GM19395 (cell line): ENCODE measurements at regions not wholly inside any gene's neighbourhood (a gene's known extent, or its start where the extent isn't known, plus 50 kb on each side); places are given as distances from the start of the nearest gene placed in this dataset.

Experiments
- ATAC-seq: cut with Tn5 transposase; IDR thresholded peaks from one replicate; pipeline ENCODE4 v1.9.1; 2021; ENCODE audit warnings: mild to moderate bottlenecking, moderate library complexity; ENCODE audit not compliant: unreplicated experiment

DNA sequence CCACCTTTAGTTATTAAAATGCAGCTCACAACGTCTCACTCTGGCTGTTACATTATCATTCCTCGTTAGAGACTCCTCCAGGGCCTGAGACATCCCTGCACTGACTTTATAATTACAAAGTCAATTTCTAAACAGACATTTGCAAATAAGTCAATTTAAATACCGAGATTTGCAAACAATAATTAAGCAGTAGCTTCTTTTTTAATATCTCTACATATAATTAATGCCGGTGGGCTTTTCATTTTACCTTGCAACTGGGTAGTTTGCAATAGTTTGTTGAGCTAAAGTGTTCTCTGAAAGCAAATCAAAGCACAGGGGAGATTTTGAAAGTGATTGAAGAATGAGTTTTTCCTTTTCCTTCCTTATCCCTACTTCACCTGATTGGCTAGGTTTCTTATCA is 154.4 kb downstream of the TLR4 start:
- no peak for ATAC-seq

DNA sequence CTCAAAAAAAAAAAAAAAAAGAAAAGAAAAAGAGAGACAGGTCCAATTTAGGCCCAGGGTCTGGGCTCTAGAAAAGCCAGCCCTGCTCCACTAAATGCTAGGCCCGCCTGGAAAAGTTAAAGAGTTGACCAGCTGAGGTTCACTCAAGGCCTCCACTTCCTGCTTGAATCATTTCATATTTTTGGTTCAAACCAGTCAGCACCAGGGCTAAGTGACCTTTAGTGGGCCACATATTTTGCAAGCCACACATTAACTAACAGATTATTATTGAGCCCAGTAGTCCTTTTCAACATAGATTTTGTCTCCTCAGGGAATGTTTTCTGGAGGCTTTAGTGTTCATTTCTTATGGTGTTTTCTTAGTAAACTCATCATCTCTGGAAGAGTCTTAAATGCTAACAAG is 156.6 kb downstream of the TLR4 start:
- ATAC-seq = no peak

DNA sequence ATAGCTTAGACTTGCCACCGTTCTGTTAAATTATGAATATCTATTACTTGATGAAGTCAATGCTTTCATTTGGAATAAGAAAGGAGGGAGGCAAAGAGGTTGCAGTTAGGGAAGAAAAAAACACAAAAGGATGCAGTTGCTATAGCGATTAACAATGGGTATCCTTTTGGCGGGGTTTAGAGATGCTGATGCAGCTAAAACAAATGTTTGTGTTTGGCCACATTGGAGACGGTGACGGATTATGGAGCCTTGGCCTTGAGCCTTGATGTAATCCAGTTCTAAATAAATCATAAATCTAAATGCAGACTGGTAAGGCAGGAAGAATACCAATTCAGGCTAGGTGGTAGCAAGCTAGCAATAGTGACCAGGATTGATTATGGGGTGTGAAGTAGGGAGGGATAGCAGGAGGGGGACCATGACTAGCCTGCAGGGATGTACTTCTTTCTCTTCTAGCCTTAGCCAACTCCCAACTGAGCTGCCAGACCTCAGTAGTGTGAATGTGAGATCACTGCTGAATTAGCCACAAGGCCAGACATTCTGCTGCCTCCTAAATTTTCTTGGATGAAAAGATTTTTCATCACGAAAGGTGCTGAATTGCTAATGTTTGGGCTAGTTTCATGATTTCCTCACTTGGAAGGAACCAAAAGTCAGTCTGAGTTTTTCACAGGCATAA is 160.3 kb downstream of the TLR4 start:
- ATAC-seq = no peak

DNA sequence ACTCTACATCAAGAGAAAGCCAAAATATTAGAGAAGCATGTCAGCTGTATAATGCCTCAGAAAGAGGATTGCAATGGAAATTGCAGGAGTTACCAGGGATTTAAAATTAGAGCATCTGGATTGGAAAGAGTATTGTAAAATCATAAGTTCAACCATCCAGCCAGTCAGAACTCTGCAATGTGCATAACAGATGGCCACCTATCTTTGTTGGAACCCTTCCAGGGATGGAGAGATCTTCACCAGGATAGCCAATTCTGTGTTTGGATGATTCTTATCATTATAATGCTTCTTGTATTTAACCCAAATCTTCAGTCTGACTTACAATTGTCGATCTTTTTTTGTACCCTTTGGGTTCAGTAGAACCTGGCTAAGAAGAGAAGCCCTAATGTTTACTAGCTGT is 164.4 kb downstream of the TLR4 start:
- no peak for ATAC-seq

DNA sequence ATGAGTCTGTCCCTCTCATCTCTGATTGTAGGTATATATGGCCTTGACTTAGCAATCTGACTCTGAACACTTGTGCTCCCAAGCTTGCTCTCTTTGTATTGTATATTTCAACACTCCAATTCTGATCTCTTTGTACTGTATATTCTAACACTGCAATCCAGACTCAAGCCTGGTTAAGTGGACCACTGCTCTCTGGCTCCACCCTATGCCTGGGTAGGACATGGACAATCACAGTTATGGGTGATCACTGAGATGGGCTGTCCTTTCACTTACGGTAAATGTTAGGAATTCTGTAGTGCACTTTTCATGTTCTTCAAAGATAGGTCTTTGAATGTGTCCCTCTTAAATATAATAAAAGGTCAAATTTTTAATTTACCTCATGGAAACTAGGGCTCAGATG is 165.1 kb downstream of the TLR4 start:
- ATAC-seq = no peak

DNA sequence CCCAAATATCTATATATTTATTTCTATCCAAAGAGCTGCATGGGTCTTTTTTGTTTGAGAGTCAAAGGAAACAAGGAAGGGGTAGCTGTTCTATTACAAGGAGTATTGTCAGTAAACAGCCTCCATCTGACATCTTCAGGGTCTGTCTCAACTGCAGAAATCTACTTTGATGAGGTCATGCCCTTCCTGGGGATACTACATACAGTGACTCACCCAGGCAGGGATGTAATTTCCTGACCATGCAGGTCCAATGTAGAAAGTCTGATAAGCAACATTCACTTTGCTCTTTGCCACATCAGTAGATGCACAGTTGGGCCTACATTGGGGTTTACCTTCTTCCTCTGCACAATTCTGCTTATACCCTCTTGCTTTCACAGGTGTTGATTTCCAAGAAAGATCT is 165.5 kb downstream of the TLR4 start:
- ATAC-seq = no peak

DNA sequence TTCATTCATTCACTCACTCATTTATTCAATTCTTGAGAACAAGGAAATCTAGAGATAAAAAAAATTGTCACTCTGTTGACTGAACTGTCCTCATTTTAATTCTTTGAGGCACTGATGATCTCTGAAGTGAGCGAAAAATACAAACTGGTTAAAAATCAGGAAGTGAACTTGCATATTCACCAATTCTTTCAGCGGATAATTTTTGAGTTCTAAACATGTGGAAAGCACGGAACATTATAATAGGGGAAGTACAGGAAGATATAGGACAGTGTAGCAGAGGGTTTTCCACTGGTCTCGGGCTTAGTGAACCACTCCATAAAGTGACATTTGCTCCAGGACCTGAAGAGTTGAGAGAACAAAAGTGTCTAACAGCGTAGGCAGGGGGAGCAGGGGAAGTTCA is 169.5 kb downstream of the TLR4 start:
- no peak for ATAC-seq

DNA sequence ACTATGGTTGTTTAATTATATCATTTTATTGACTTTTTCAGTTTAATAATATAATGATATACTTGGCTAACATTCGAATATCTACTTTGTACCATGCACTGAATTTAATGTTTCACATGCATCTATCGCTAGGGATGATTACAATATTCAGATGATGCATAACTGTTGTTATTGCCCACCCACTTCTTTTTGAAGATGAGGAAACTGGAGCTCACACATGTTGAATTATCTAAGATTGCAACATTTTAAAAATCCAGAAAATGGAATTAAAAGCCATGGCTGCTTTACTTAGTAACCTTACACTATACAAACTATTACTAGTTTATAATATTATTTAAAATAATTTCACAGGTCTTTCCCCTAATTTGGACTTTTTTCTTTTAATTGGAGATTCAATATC is 171.7 kb downstream of the TLR4 start:
- ATAC-seq = no peak

DNA sequence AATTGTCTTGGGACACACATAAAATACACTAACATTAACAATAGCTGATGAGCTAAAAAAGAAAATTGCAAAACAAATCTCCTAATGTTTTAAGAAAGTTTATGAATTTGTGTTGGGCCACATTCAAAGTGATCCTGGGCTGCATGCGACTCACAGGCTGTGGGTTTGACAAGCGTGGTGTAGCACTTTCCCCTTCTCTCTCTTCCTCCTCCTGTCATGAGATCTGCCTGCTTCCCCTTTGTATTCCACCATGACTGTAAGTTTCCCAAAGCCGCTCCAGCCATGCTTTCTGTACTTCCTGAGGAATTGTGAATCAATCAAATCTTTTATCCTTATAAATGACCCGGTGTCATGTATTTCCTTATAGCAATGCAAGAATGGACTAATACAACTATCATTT is 178.0 kb downstream of the TLR4 start:
- no peak for ATAC-seq

DNA sequence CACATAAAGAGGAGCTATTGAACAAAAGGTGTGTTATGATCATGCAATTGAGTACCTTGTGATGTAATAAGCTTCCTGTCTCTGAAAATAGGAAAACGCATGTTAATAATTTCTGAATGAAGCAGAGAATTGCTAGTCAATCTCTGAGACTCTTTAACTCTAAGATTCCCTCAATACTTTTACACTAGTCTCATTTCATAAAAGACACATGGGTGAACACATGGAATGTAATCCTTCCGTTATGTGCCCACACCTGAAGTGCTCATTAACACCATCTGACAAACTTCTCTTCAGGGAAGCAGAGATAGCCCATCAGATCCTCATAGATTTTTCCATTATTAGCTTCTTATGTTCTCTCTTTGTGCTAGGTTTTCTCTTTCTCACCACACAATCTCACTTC is 182.4 kb downstream of the TLR4 start:
- ATAC-seq = no peak

DNA sequence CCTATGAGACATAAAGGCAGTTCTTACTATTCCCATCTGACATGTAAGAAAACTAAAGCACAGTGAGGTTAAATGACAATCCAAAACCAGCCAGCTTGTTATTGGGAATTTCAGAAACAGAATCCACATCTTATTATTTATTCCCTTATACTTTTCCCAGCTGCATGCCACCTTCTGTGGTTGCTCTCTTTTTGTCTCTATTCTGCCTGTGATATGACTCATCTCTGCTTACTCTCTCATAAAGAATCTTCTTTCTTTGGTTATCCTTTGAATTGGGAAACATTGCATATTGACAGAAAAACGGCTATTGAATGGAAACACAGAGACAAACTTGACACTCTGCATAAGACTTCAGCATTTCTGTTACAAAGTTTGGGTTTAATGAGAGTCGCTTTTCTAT is 183.2 kb downstream of the TLR4 start:
- ATAC-seq = no peak

DNA sequence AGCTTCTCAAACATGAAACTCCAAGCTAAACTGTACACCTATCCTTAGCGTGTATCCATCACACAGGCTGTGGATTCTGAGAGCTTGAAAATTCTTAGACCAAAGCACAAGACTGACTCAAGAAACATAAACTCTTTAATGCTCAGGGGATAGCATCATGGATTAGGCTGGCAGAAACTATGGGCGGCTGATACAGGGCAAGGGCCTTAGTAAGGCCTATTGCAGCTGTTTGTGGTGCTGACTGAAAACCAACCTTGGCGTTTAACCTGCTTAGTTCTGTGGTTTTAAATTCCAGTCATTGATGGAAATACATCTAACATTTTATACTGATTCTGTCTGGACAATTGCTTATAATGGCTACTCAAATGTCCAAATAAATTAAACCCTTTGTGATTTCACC is 183.7 kb downstream of the TLR4 start:
- no peak for ATAC-seq

DNA sequence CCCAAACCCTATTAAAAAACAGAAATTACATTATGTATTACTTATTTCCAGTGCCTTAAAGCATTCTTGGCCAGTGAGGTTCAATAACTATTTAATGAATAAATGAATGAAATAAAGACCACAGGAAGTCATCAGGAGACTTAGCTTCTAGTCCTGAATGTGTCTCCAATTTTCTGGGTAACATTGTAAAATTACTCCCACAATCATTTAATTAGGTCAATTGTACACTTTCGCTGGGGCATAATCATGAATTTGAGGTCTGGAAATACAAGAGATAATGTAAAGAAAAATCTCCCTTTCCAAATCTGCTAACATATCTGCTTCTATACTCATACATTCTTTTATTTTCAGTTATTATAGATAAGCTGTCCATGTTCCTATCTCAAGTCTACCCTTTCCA is 199.2 kb downstream of the TLR4 start:
- no peak for ATAC-seq

DNA sequence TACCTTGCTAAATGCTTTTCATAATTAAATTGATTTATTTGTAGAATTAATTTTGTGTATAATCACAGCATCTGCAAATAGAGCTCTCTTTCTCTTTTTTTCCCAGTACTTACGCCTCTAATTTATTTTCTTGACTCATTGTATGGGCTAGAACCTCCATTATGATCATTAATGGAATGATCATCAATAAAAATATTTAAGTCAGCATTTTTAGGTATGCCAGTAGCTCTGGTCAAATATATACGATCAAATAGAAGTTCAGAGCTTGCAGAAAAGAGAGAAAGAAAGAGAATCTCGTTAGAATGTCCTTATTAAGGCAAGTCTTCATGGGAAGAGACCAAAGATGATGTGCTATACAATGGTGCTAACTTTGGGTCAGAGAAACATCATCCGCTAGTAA is 202.6 kb downstream of the TLR4 start:
- no peak for ATAC-seq

DNA sequence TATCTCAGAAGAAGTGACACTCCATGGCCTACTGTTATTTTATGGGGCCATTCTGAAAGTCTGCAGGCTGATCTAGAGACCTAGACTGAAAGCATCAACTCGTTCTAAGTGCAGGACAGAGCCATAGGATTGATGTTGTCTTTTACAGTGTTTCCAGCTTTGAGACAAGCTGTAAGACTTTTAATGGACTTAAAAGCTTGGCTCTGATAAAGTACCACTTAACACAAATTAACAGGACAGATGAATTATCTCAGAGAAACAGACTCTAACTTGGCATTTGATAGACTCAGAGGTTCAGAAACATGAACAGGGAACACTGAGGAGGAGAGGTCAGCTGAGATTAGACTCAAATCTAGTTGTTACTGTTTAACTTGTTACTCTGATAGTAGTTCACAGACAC is 203.2 kb downstream of the TLR4 start:
- no peak for ATAC-seq

DNA sequence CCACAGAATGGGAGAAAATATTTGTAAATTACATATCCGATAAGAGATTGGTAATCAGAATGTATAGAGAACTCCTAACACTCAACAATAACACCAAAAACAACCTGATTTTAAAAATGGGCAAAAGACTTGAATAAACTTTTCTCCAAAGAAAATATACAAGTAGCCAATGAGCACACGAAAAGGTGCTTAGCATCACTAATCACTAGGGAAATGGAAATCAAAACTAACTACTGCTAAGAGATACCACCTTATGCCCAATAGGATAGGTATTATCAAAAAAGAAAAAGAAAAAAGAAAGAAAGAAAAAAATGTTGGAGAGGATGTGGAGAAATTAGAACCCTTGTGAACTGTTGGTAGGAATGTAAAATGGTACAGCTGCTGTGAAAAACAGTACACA is 212.1 kb downstream of the TLR4 start:
- ATAC-seq = no peak

DNA sequence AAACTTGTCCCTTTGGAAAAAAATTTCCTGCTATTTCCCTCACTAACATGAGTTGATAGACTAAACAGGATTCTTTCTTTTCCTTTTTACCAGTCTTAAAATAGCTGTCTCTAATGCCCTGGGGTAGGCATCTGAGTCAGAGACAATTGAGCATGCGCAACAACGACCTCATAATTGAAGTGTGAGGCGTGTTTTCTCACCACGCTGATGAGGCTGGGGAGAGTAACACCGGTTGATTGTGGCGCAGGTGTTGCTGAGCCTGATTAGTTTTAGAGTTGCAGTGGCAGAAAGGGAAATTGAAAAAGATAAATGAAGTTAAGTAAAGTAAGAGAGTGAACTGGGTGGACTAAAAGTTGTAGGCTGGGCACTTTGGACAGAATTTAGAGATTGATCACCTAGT is 213.7 kb downstream of the TLR4 start:
- ATAC-seq = no peak

DNA sequence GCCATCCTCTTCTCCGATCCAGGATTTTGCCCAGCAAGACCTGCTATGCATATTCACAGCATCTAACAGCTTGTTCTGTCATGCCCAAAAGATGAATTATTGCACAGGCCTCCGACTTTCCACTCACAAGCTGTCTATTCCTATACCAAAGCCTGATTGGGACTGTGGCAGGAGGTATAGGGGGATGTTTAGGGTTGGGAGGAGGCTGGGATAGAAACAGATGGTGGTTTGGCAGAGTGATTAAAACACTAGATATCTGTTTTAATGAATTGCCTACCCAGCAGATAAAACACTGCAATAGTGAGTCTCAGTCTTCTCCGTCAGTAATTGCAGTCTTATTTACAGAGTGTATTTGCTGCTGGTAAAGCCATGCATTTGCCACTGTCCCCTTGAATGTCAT is 215.3 kb downstream of the TLR4 start:
- no peak for ATAC-seq

DNA sequence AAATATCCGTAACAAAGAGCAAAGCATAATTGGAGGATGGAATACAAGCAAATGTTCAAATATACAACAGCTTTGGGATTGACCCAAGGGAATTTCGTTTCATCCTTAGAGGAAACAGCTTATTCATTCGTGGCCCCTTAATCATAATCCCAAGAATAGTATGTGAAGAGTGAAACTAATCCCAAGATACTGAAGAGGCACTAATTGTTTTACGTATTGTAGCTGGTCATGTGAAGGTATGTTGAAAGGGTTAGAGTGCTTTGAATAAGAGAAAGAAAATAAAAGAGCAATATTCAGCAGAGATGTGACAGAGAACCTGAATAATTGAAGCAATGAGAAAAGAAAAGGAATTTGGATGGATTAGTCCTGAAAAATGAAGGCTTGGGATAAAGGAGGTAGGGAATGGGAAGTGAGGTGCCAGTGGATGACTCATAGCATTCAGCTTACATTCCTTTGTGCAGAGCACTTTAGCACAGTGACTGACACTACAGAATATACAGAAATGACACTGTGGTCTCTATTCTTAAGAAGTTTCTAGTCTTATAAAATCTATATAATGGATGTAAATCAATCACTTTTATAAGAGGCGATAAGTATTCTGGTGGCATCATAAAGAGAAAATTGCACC is 221.9 kb downstream of the TLR4 start:
- no peak for ATAC-seq

DNA sequence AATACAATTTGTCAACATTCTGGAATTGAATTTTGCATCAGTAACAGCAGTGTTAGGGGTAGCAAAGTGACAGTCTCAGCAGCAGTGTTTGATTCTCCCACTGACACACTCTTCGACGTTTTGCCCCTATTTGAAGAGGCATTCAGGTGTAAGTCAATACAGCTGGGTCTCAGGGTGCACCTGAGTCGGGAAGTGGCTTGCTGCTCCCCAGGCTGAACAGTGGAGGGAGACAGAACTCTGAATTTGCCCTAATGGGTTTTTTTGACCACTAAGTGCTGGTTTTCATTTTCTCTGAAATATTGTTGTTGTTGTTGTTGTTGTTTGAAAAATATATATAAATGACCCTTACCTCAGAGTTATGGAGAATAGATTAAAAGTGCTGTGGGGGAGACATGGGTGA is 223.2 kb downstream of the TLR4 start:
- no peak for ATAC-seq

DNA sequence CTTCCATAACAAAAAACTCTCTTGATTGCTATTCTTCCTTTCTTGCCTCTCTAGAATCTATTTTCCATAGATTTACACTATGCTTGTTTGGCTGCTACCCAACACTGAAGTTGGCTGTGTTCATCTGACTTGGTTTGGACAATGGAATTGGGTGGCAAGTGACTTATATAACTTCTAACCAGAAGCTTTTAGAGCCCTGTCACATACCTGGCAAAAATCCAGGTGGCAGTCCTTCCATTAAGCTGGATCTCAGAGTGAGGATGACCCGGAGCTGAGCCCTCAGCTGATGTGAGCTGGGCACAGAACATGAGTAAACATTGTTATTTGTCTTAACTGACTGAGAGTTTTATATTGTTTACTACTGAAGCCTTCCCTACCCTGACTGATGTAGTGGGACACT is 225.7 kb downstream of the TLR4 start:
- no peak for ATAC-seq

DNA sequence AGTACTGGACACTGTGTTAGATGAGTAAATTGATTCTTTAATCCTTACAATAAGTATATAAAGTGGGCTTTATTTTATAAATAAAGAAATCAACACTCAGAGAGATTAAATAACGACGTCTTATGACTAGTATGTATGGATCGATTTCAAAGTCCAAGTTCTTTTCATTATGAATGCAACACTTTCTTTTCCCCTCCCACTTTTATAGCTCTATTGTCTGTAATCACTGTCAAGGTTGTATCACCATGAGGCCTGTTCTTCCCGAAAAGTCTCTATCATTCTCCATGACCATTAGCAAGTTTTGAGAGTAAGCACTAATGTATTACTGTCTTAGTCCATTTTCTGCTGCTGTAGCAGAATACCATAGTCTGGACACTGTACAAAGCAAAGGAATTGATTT is 228.4 kb downstream of the TLR4 start:
- ATAC-seq = no peak
